ENCODE measurements at regions not wholly inside any gene's neighbourhood (a gene's known extent, or its start where the extent isn't known, plus 50 kb on each side); places are given as distances from the start of the nearest gene placed in this dataset.
"Not testable (repeated sequence)": the region's sequence is repeated elsewhere in the genome, so short reads cannot be mapped to it uniquely, and the experiment has no call there.

GRCh38 chr10:33067917-33068316 lies 109.9 kb upstream of the ITGB1 start:
- peaks cover 3 to 21% (median 16%) of the 10 kb centered on the region in 3 donors for H3K4me1 Mint-ChIP-seq
- no peaks in the 10 kb centered on the region for H3K36me3 Mint-ChIP-seq
- no peak overlapping the region for H3K4me3 Mint-ChIP-seq
- peaks cover 0 to 4% (median 4%) of the 10 kb centered on the region in 3 donors for H3K9me3 Mint-ChIP-seq
- no peak overlapping the region for H3K27ac Mint-ChIP-seq
- H3K27me3 Mint-ChIP-seq, result no peaks in the 10 kb centered on the region

GRCh38 chr10:33067481-33067880 lies 109.5 kb upstream of the ITGB1 start:
- Mint-ChIP-seq H3K36me3 (no peaks in the 10 kb centered on the region), H3K4me1 (peaks cover 3 to 19% (median 16%) of the 10 kb centered on the region in 3 donors), H3K9me3 (peaks cover 0 to 6% (median 4%) of the 10 kb centered on the region in 3 donors), H3K27me3 (no peaks in the 10 kb centered on the region), H3K27ac (no peak overlapping the region), H3K4me3 (peak overlapping the region in 1 of 4 donors; percentile 44)

- H3K36me3 Mint-ChIP-seq, result no peaks in the 10 kb centered on the region
- no peak overlapping the region for H3K4me3 Mint-ChIP-seq
- no peak overlapping the region for H3K27ac Mint-ChIP-seq
- peaks cover 0 to 7% (median 4%) of the 10 kb centered on the region in 3 donors for H3K9me3 Mint-ChIP-seq
- no peaks in the 10 kb centered on the region for H3K27me3 Mint-ChIP-seq
- H3K4me1 Mint-ChIP-seq, result peaks cover 2 to 13% (median 13%) of the 10 kb centered on the region in 3 donors
These were observed 108.7 kb upstream of the ITGB1 start for GRCh38 chr10:33066558-33067236.

GRCh38 chr10:33065111-33065510 lies 107.1 kb upstream of the ITGB1 start:
- H3K4me3 Mint-ChIP-seq, result no peak overlapping the region
- H3K27me3 Mint-ChIP-seq, result no peaks in the 10 kb centered on the region
- no peak overlapping the region for H3K27ac Mint-ChIP-seq
- H3K4me1 Mint-ChIP-seq, result peaks cover 2 to 13% (median 10%) of the 10 kb centered on the region in 3 donors
- no peaks in the 10 kb centered on the region for H3K36me3 Mint-ChIP-seq
- H3K9me3 Mint-ChIP-seq, result peaks cover 0 to 7% (median 2%) of the 10 kb centered on the region in 3 donors

- H3K4me1 Mint-ChIP-seq, result peaks cover 2 to 13% (median 9%) of the 10 kb centered on the region in 3 donors
- H3K9me3 Mint-ChIP-seq, result peaks cover 0 to 7% (median 6%) of the 10 kb centered on the region in 3 donors
- no peaks in the 10 kb centered on the region for H3K36me3 Mint-ChIP-seq
- H3K4me3 Mint-ChIP-seq, result no peak overlapping the region
- H3K27ac Mint-ChIP-seq, result no peak overlapping the region
- H3K27me3 Mint-ChIP-seq, result no peaks in the 10 kb centered on the region
These were observed 106.7 kb upstream of the ITGB1 start for GRCh38 chr10:33064706-33065105.

- H3K9me3 Mint-ChIP-seq, result peaks cover 1 to 6% (median 4%) of the 10 kb centered on the region in 3 donors
These were observed 99.6 kb upstream of the ITGB1 start for GRCh38 chr10:33057620-33058019.

GRCh38 chr10:33056828-33057596 lies 99.0 kb upstream of the ITGB1 start:
- Mint-ChIP-seq H3K4me3 (no peak overlapping the region), H3K27ac (no peak overlapping the region), H3K4me1 (peaks cover 0 to 4% (median 2%) of the 10 kb centered on the region in 3 donors), H3K36me3 (no peaks in the 10 kb centered on the region), H3K9me3 (peaks cover 1 to 6% (median 1%) of the 10 kb centered on the region in 3 donors), H3K27me3 (peaks cover 5% of the 10 kb centered on the region)

More at GRCh38 chr10:33057620-33058019, 99.6 kb upstream of the ITGB1 start:
- Mint-ChIP-seq H3K27me3 (peaks cover 5% of the 10 kb centered on the region), H3K4me1 (peaks cover 0 to 4% (median 2%) of the 10 kb centered on the region in 3 donors), H3K4me3 (no peak overlapping the region), H3K27ac (no peak overlapping the region), H3K36me3 (no peaks in the 10 kb centered on the region)

GRCh38 chr10:33055625-33056024 lies 97.6 kb upstream of the ITGB1 start:
- Mint-ChIP-seq H3K27ac (no peak overlapping the region), H3K4me3 (no peak overlapping the region)

GRCh38 chr10:33052915-33053810 lies 95.1 kb upstream of the ITGB1 start:
- Mint-ChIP-seq H3K36me3 (no peaks in the 10 kb centered on the region), H3K27ac (no peak overlapping the region), H3K4me3 (no peak overlapping the region), H3K27me3 (peaks cover 5% of the 10 kb centered on the region), H3K4me1 (peaks cover 3 to 14% (median 10%) of the 10 kb centered on the region in 3 donors), H3K9me3 (peaks cover 0 to 3% (median 1%) of the 10 kb centered on the region in 3 donors)

More at GRCh38 chr10:33055625-33056024, 97.6 kb upstream of the ITGB1 start:
- H3K36me3 Mint-ChIP-seq, result no peaks in the 10 kb centered on the region
- peaks cover 2 to 8% (median 4%) of the 10 kb centered on the region in 3 donors for H3K4me1 Mint-ChIP-seq
- H3K27me3 Mint-ChIP-seq, result peaks cover 5% of the 10 kb centered on the region
- H3K9me3 Mint-ChIP-seq, result peaks cover 1 to 6% (median 1%) of the 10 kb centered on the region in 3 donors

- H3K4me3 Mint-ChIP-seq, result no peak overlapping the region
- peaks cover 3 to 19% (median 10%) of the 10 kb centered on the region in 3 donors for H3K4me1 Mint-ChIP-seq
- no peaks in the 10 kb centered on the region for H3K36me3 Mint-ChIP-seq
These were observed 94.3 kb upstream of the ITGB1 start for GRCh38 chr10:33052263-33052875.

GRCh38 chr10:33049963-33050920 lies 92.2 kb upstream of the ITGB1 start:
- H3K4me1 Mint-ChIP-seq, result peaks cover 3 to 15% (median 10%) of the 10 kb centered on the region in 3 donors
- H3K9me3 Mint-ChIP-seq, H3K27me3 Mint-ChIP-seq, H3K36me3 Mint-ChIP-seq: not testable (repeated sequence)
- H3K4me3 Mint-ChIP-seq, result peak overlapping the region; percentile 79 to 92 (median 89)
- H3K27ac Mint-ChIP-seq, result peak overlapping the region in 1 of 3 donors; percentile 74

More at GRCh38 chr10:33052263-33052875, 94.3 kb upstream of the ITGB1 start:
- Mint-ChIP-seq H3K27ac (no peak overlapping the region), H3K27me3 (peaks cover 5% of the 10 kb centered on the region), H3K9me3 (peaks cover 0 to 3% (median 1%) of the 10 kb centered on the region in 3 donors)

- Mint-ChIP-seq H3K4me1 (peaks cover 5 to 15% (median 14%) of the 10 kb centered on the region in 3 donors), H3K36me3 (no peaks in the 10 kb centered on the region), H3K9me3 (peaks cover 0 to 2% (median 0%) of the 10 kb centered on the region in 3 donors), H3K4me3 (no peak overlapping the region), H3K27me3 (no peaks in the 10 kb centered on the region), H3K27ac (no peak overlapping the region)
These were observed 90.2 kb upstream of the ITGB1 start for GRCh38 chr10:33048223-33048622.

- Mint-ChIP-seq H3K9me3 (peaks cover 0 to 2% (median 0%) of the 10 kb centered on the region in 3 donors), H3K27me3 (no peaks in the 10 kb centered on the region), H3K4me1 (peaks cover 5 to 16% (median 14%) of the 10 kb centered on the region in 3 donors), H3K36me3 (no peaks in the 10 kb centered on the region), H3K27ac (no peak overlapping the region), H3K4me3 (no peak overlapping the region)
These were observed 89.6 kb upstream of the ITGB1 start for GRCh38 chr10:33047655-33048054.
